ENCODE measurements at regions not wholly inside any gene's neighbourhood (a gene's known extent, or its start where the extent isn't known, plus 50 kb on each side); places are given as distances from the start of the nearest gene placed in this dataset.

GRCh38 chr5:54740141-54740540, 222.6 kb downstream of the SNX18 start:
- Histone ChIP-seq H3K27ac (ENCODE audit: low read depth, low read length) (no peak overlapping the region), H3K4me1 (ENCODE audit: control insufficient read depth, insufficient read depth, low read length, unreplicated experiment) (peaks cover 43% of the 10 kb centered on the region)

GRCh38 chr5:54739371-54739770, 221.8 kb downstream of the SNX18 start:
- Histone ChIP-seq H3K4me3 (ENCODE audit: low read depth, low read length) (no peak overlapping the region), H2AFZ (ENCODE audit: low read length, unreplicated experiment) (no peak overlapping the region), H3K4me1 (ENCODE audit: control insufficient read depth, insufficient read depth, low read length, unreplicated experiment) (peaks cover 38% of the 10 kb centered on the region), H3K36me3 (ENCODE audit: insufficient read depth, low read length) (no peaks in the 10 kb centered on the region), H3K27me3 (ENCODE audit: insufficient read depth, low read length) (no peaks in the 10 kb centered on the region), H3K27ac (ENCODE audit: low read depth, low read length) (no peak overlapping the region), H3K79me2 (ENCODE audit: control insufficient read depth, insufficient read depth, low read length, unreplicated experiment) (no peaks in the 10 kb centered on the region)

More at GRCh38 chr5:54740141-54740540, 222.6 kb downstream of the SNX18 start:
- H3K4me3 ChIP-seq (ENCODE audit: low read depth, low read length), result no peak overlapping the region
- no peaks in the 10 kb centered on the region for H3K27me3 ChIP-seq (ENCODE audit: insufficient read depth, low read length)
- no peaks in the 10 kb centered on the region for H3K79me2 ChIP-seq (ENCODE audit: control insufficient read depth, insufficient read depth, low read length, unreplicated experiment)
- no peak overlapping the region for H2AFZ ChIP-seq (ENCODE audit: low read length, unreplicated experiment)
- H3K36me3 ChIP-seq (ENCODE audit: insufficient read depth, low read length), result no peaks in the 10 kb centered on the region

GRCh38 chr5:54738973-54739367, 221.4 kb downstream of the SNX18 start:
- Histone ChIP-seq H3K27ac (ENCODE audit: low read depth, low read length) (no peak overlapping the region), H3K4me1 (ENCODE audit: control insufficient read depth, insufficient read depth, low read length, unreplicated experiment) (peaks cover 34% of the 10 kb centered on the region)

GRCh38 chr5:54738118-54738972, 220.8 kb downstream of the SNX18 start:
- H2AFZ ChIP-seq (ENCODE audit: low read length, unreplicated experiment), result no peak overlapping the region
- no peaks in the 10 kb centered on the region for H3K27me3 ChIP-seq (ENCODE audit: insufficient read depth, low read length)
- H3K4me1 ChIP-seq (ENCODE audit: control insufficient read depth, insufficient read depth, low read length, unreplicated experiment), result peaks cover 27% of the 10 kb centered on the region
- H3K4me3 ChIP-seq (ENCODE audit: low read depth, low read length), result no peak overlapping the region
- H3K27ac ChIP-seq (ENCODE audit: low read depth, low read length), result no peak overlapping the region
- no peaks in the 10 kb centered on the region for H3K79me2 ChIP-seq (ENCODE audit: control insufficient read depth, insufficient read depth, low read length, unreplicated experiment)
- no peaks in the 10 kb centered on the region for H3K36me3 ChIP-seq (ENCODE audit: insufficient read depth, low read length)

More at GRCh38 chr5:54738973-54739367, 221.4 kb downstream of the SNX18 start:
- Histone ChIP-seq H3K4me3 (ENCODE audit: low read depth, low read length) (no peak overlapping the region), H3K27me3 (ENCODE audit: insufficient read depth, low read length) (no peaks in the 10 kb centered on the region), H2AFZ (ENCODE audit: low read length, unreplicated experiment) (no peak overlapping the region), H3K79me2 (ENCODE audit: control insufficient read depth, insufficient read depth, low read length, unreplicated experiment) (no peaks in the 10 kb centered on the region), H3K36me3 (ENCODE audit: insufficient read depth, low read length) (no peaks in the 10 kb centered on the region)

GRCh38 chr5:54736003-54736797, 218.6 kb downstream of the SNX18 start:
- Histone ChIP-seq H3K36me3 (ENCODE audit: insufficient read depth, low read length) (no peaks in the 10 kb centered on the region), H3K4me1 (ENCODE audit: control insufficient read depth, insufficient read depth, low read length, unreplicated experiment) (peaks cover 8% of the 10 kb centered on the region), H3K4me3 (ENCODE audit: low read depth, low read length) (no peak overlapping the region), H3K79me2 (ENCODE audit: control insufficient read depth, insufficient read depth, low read length, unreplicated experiment) (no peaks in the 10 kb centered on the region), H3K27me3 (ENCODE audit: insufficient read depth, low read length) (no peaks in the 10 kb centered on the region), H3K27ac (ENCODE audit: low read depth, low read length) (no peak overlapping the region), H2AFZ (ENCODE audit: low read length, unreplicated experiment) (no peak overlapping the region)

GRCh38 chr5:54733101-54733500, 215.5 kb downstream of the SNX18 start:
- Histone ChIP-seq H3K27me3 (ENCODE audit: insufficient read depth, low read length) (no peaks in the 10 kb centered on the region), H3K4me3 (ENCODE audit: low read depth, low read length) (no peak overlapping the region), H3K36me3 (ENCODE audit: insufficient read depth, low read length) (no peaks in the 10 kb centered on the region), H3K27ac (ENCODE audit: low read depth, low read length) (no peak overlapping the region), H3K79me2 (ENCODE audit: control insufficient read depth, insufficient read depth, low read length, unreplicated experiment) (no peaks in the 10 kb centered on the region), H3K4me1 (ENCODE audit: control insufficient read depth, insufficient read depth, low read length, unreplicated experiment) (peaks cover 3% of the 10 kb centered on the region), H2AFZ (ENCODE audit: low read length, unreplicated experiment) (no peak overlapping the region)

GRCh38 chr5:54732108-54732507, 214.5 kb downstream of the SNX18 start:
- H3K27me3 ChIP-seq (ENCODE audit: insufficient read depth, low read length), result no peaks in the 10 kb centered on the region; the same call in 1 of the 2 replicates

GRCh38 chr5:54728588-54728915, 211.0 kb downstream of the SNX18 start:
- no peaks in the 10 kb centered on the region for H3K36me3 ChIP-seq (ENCODE audit: insufficient read depth, low read length)
- H3K79me2 ChIP-seq (ENCODE audit: control insufficient read depth, insufficient read depth, low read length, unreplicated experiment), result no peaks in the 10 kb centered on the region
- no peak overlapping the region for H2AFZ ChIP-seq (ENCODE audit: low read length, unreplicated experiment)
- no peaks in the 10 kb centered on the region; the same call in 1 of the 2 replicates for H3K27me3 ChIP-seq (ENCODE audit: insufficient read depth, low read length)
- no peak overlapping the region for H3K27ac ChIP-seq (ENCODE audit: low read depth, low read length)
- no peaks in the 10 kb centered on the region for H3K4me1 ChIP-seq (ENCODE audit: control insufficient read depth, insufficient read depth, low read length, unreplicated experiment)
- no peak overlapping the region for H3K4me3 ChIP-seq (ENCODE audit: low read depth, low read length)

More at GRCh38 chr5:54732108-54732507, 214.5 kb downstream of the SNX18 start:
- no peaks in the 10 kb centered on the region for H3K79me2 ChIP-seq (ENCODE audit: control insufficient read depth, insufficient read depth, low read length, unreplicated experiment)
- no peak overlapping the region for H2AFZ ChIP-seq (ENCODE audit: low read length, unreplicated experiment)
- no peaks in the 10 kb centered on the region for H3K4me1 ChIP-seq (ENCODE audit: control insufficient read depth, insufficient read depth, low read length, unreplicated experiment)
- no peak overlapping the region for H3K4me3 ChIP-seq (ENCODE audit: low read depth, low read length)
- no peaks in the 10 kb centered on the region for H3K36me3 ChIP-seq (ENCODE audit: insufficient read depth, low read length)
- no peak overlapping the region for H3K27ac ChIP-seq (ENCODE audit: low read depth, low read length)

- Histone ChIP-seq H2AFZ (ENCODE audit: low read length, unreplicated experiment) (no peak overlapping the region), H3K27ac (ENCODE audit: low read depth, low read length) (no peak overlapping the region), H3K27me3 (ENCODE audit: insufficient read depth, low read length) (no peaks in the 10 kb centered on the region; the same call in 1 of the 2 replicates), H3K36me3 (ENCODE audit: insufficient read depth, low read length) (no peaks in the 10 kb centered on the region), H3K4me3 (ENCODE audit: low read depth, low read length) (no peak overlapping the region), H3K4me1 (ENCODE audit: control insufficient read depth, insufficient read depth, low read length, unreplicated experiment) (no peaks in the 10 kb centered on the region), H3K79me2 (ENCODE audit: control insufficient read depth, insufficient read depth, low read length, unreplicated experiment) (no peaks in the 10 kb centered on the region)
Observed at GRCh38 chr5:54727874-54728587, 210.5 kb downstream of the SNX18 start.

- Histone ChIP-seq H3K4me1 (ENCODE audit: control insufficient read depth, insufficient read depth, low read length, unreplicated experiment) (no peaks in the 10 kb centered on the region), H2AFZ (ENCODE audit: low read length, unreplicated experiment) (no peak overlapping the region), H3K27ac (ENCODE audit: low read depth, low read length) (no peak overlapping the region), H3K4me3 (ENCODE audit: low read depth, low read length) (no peak overlapping the region), H3K27me3 (ENCODE audit: insufficient read depth, low read length) (no peaks in the 10 kb centered on the region; the same call in 1 of the 2 replicates), H3K79me2 (ENCODE audit: control insufficient read depth, insufficient read depth, low read length, unreplicated experiment) (no peaks in the 10 kb centered on the region), H3K36me3 (ENCODE audit: insufficient read depth, low read length) (no peaks in the 10 kb centered on the region)
Observed at GRCh38 chr5:54725391-54726280, 208.1 kb downstream of the SNX18 start.
